ENCODE measurements at regions not wholly inside any gene's neighbourhood (a gene's known extent, or its start where the extent isn't known, plus 50 kb on each side); places are given as distances from the start of the nearest gene placed in this dataset.

DNA sequence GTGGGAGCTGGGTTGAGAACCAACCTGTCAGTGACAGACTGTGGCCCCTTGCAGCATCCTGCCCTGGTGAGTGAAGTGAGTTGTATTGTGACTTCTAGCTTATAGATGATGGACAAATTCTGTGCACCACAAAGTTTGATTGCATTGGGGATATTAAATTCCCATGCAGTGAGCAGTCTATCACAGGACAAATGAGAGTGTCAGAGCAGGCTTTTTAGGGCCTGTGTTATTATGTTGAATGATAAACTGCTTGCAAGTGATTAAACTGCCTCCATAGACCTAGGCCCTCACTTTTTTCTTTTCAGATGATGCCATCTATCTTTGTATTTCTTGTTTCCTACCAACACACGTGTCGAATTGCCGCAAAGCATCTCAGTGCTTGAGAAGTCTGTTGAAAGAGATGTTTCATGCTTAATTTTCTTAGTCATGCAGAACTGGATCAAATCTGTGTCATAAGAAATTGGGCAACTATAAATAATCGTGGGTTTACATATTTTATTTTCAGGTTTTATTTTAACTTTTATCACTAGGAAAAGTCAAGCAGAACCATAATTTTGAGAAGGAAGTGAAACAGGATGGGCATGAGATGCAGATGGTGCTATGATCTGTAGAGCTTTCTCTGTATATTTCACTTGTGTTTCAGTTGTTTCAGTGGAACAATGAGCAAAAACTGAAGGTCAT lies 199.2 kb downstream of the S1PR1 start:
- TF ChIP-seq POLR2AphosphoS5 (IDR thresholded peaks at IDR 0.05; ENCODE audit: borderline replicate concordance, low read depth, low read length) (no peak), EZH2 (IDR thresholded peaks at IDR 0.05) (no peak), FOXP2 (optimal IDR thresholded peaks at IDR 0.05; ENCODE audit: control extremely low read depth, extremely low read length, insufficient read depth) (no peak)
